ENCODE measurements at regions not wholly inside any gene's neighbourhood (a gene's known extent, or its start where the extent isn't known, plus 50 kb on each side); places are given as distances from the start of the nearest gene placed in this dataset.

DNA sequence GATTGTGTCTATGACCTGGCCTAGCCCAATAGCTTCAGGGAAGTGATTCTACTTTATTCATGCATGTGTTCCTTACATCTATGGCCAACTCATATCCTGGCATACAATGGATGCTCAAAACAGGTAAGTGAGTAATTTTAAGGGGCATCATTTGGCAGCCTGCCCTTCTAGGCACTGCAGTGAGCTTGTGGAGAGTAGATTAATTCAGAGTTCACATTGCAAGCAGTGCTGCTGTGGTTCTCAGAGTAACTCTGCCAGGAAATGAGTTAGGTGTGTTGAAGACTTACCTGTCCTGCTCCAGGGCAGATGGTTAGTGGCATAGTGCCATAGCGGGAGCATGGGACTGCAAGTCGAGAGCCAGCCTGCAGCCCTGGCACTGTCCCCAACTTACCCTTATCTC, 158.0 kb downstream of the SCP2D1 start:
- no peaks in the 10 kb centered on the region for H3K36me3 Mint-ChIP-seq
- no peak overlapping the region for H3K27ac Mint-ChIP-seq
- Histone ChIP-seq H4K20me1 (ENCODE audit: insufficient read depth, low read length) (no peaks in the 10 kb centered on the region), H3K27ac (ENCODE audit: low read depth in 1 of 2, low read length in 2 of 2) (no peak overlapping the region), H3K4me3 (replicated peaks in 1 of 3; ENCODE audit: low read depth in 2 of 3, low read length in 3 of 3) (no peak overlapping the region), H3K9me3 (replicated peaks in 1 of 2; ENCODE audit: control insufficient read depth in 1 of 2, insufficient read depth in 1 of 2, low read length in 2 of 2) (no peaks in the 10 kb centered on the region), H2AFZ (ENCODE audit: insufficient read depth, low read depth, low read length, poor library complexity, severe bottlenecking) (no peak overlapping the region), H3K79me2 (ENCODE audit: insufficient read depth, low read length) (no peaks in the 10 kb centered on the region), H3K4me2 (replicated peaks; ENCODE audit: extremely low read depth, low read length, poor library complexity, severe bottlenecking) (no peak overlapping the region), H3K27me3 (ENCODE audit: control insufficient read depth in 2 of 2, insufficient read depth in 2 of 2, low read length in 2 of 2) (no peaks in the 10 kb centered on the region), H3K9ac (ENCODE audit: insufficient read depth, low read length, poor library complexity, severe bottlenecking) (no peak overlapping the region), H3K4me1 (ENCODE audit: control insufficient read depth in 1 of 2, insufficient read depth in 2 of 2, low read length in 2 of 2) (no peaks in the 10 kb centered on the region), H3K36me3 (replicated peaks in 1 of 2; ENCODE audit: control insufficient read depth in 1 of 2, insufficient read depth in 2 of 2, low read length in 2 of 2) (no peaks in the 10 kb centered on the region)
- DNase-seq: no peak
- WGBS (ENCODE audit: insufficient coverage): no CpG with 5 or more reads among the region's 2 CpGs
- TF ChIP-seq, protein P1, sequence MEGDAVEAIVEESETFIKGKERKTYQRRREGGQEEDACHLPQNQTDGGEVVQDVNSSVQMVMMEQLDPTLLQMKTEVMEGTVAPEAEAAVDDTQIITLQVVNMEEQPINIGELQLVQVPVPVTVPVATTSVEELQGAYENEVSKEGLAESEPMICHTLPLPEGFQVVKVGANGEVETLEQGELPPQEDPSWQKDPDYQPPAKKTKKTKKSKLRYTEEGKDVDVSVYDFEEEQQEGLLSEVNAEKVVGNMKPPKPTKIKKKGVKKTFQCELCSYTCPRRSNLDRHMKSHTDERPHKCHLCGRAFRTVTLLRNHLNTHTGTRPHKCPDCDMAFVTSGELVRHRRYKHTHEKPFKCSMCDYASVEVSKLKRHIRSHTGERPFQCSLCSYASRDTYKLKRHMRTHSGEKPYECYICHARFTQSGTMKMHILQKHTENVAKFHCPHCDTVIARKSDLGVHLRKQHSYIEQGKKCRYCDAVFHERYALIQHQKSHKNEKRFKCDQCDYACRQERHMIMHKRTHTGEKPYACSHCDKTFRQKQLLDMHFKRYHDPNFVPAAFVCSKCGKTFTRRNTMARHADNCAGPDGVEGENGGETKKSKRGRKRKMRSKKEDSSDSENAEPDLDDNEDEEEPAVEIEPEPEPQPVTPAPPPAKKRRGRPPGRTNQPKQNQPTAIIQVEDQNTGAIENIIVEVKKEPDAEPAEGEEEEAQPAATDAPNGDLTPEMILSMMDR (IDR thresholded peaks at IDR 0.05): no peak
- H3K27me3 Mint-ChIP-seq (ENCODE audit: low read depth in 3 of 3): peaks cover 0 to 3% (median 2%) of the 10 kb centered on the region in 3 donors
- H3K4me1 Mint-ChIP-seq: no peaks in the 10 kb centered on the region
- intact Hi-C loops (cut with micrococcal nuclease): no loop called here
- H3K4me3 Mint-ChIP-seq: no peak overlapping the region
- peaks cover 0 to 5% (median 2%) of the 10 kb centered on the region in 7 donors for H3K9me3 Mint-ChIP-seq

- no peaks in the 10 kb centered on the region for H3K9me3 ChIP-seq (replicated peaks in 1 of 2; ENCODE audit: control insufficient read depth in 1 of 2, insufficient read depth in 1 of 2, low read length in 2 of 2)
- H3K27me3 ChIP-seq (ENCODE audit: control insufficient read depth in 2 of 2, insufficient read depth in 2 of 2, low read length in 2 of 2): no peaks in the 10 kb centered on the region
- Mint-ChIP-seq H3K36me3 (no peaks in the 10 kb centered on the region), H3K4me3 (no peak overlapping the region), H3K27ac (no peak overlapping the region), H3K27me3 (ENCODE audit: low read depth in 3 of 3) (peaks cover 0 to 3% (median 1%) of the 10 kb centered on the region in 3 donors), H3K4me1 (no peaks in the 10 kb centered on the region), H3K9me3 (peaks cover 0 to 5% (median 2%) of the 10 kb centered on the region in 7 donors)
- H2AFZ ChIP-seq (ENCODE audit: insufficient read depth, low read depth, low read length, poor library complexity, severe bottlenecking): no peak overlapping the region
- TF ChIP-seq, protein P1 (IDR thresholded peaks at IDR 0.05): no peak
- no peaks in the 10 kb centered on the region for H3K36me3 ChIP-seq (replicated peaks in 1 of 2; ENCODE audit: control insufficient read depth in 1 of 2, insufficient read depth in 2 of 2, low read length in 2 of 2)
- no peaks in the 10 kb centered on the region for H3K79me2 ChIP-seq (ENCODE audit: insufficient read depth, low read length)
- no peak overlapping the region for H3K9ac ChIP-seq (ENCODE audit: insufficient read depth, low read length, poor library complexity, severe bottlenecking)
- DNase-seq: no peak
- H3K4me2 ChIP-seq (replicated peaks; ENCODE audit: extremely low read depth, low read length, poor library complexity, severe bottlenecking): no peak overlapping the region
- H3K4me1 ChIP-seq (ENCODE audit: control insufficient read depth in 1 of 2, insufficient read depth in 2 of 2, low read length in 2 of 2): no peaks in the 10 kb centered on the region
- H3K27ac ChIP-seq (ENCODE audit: low read depth in 1 of 2, low read length in 2 of 2): no peak overlapping the region
- H3K4me3 ChIP-seq (replicated peaks in 1 of 3; ENCODE audit: low read depth in 2 of 3, low read length in 3 of 3): no peak overlapping the region
- no peaks in the 10 kb centered on the region for H4K20me1 ChIP-seq (ENCODE audit: insufficient read depth, low read length)
- intact Hi-C loops (cut with micrococcal nuclease): no loop called here
- 97% methylated on average over 3 of the region's 3 CpGs for WGBS (ENCODE audit: insufficient coverage)
These were observed 158.8 kb downstream of the SCP2D1 start for GRCh38 chr20:18972251-18972876.

All from CD14-positive monocyte (primary cell).